ENCODE measurements at regions not wholly inside any gene's neighbourhood (a gene's known extent, or its start where the extent isn't known, plus 50 kb on each side); places are given as distances from the start of the nearest gene placed in this dataset.
"Not testable (repeated sequence)": the region's sequence is repeated elsewhere in the genome, so short reads cannot be mapped to it uniquely, and the experiment has no call there.

- no peak for ATAC-seq
Measured at GRCh38 chr10:120186506-120186905, 270.5 kb upstream of the PLPP4 start.

GRCh38 chr10:120187168-120187567 is 269.9 kb upstream of the PLPP4 start:
- H3K4me1 Mint-ChIP-seq; H3K27ac Mint-ChIP-seq; ATAC-seq; POLR2A ChIA-PET; CTCF ChIA-PET; H3K36me3 Mint-ChIP-seq; DNase-seq (ENCODE audit: low spot score); H3K9me3 Mint-ChIP-seq; H3K27me3 Mint-ChIP-seq (ENCODE audit: low read depth); H3K4me3 Mint-ChIP-seq: not testable (repeated sequence)

More at GRCh38 chr10:120186506-120186905, 270.5 kb upstream of the PLPP4 start:
- Mint-ChIP-seq H3K27me3 (ENCODE audit: low read depth) (no peaks in the 10 kb centered on the region), H3K36me3 (no peaks in the 10 kb centered on the region), H3K9me3 (peaks cover 3% of the 10 kb centered on the region; the same call in 1 of the 2 replicates), H3K4me1 (peaks cover under 1% of the 10 kb centered on the region), H3K27ac (no peak overlapping the region), H3K4me3 (no peak overlapping the region)
- ChIA-PET POLR2A (no interaction called here), CTCF (no interaction called here)
- no peak for DNase-seq (ENCODE audit: low spot score)
- TF ChIP-seq ATF3 (CRISPR knock-in tag; conservative IDR thresholded peaks at IDR 0.05) (no peak), FOXP4 (CRISPR knock-in tag; IDR thresholded peaks at IDR 0.05) (no peak), E2F4 (CRISPR knock-in tag; IDR thresholded peaks at IDR 0.05; ENCODE audit: borderline replicate concordance, low read depth) (no peak), CBFB (CRISPR knock-in tag; IDR thresholded peaks at IDR 0.05; ENCODE audit: low read depth) (no peak), AR (CRISPR knock-in tag; IDR thresholded peaks at IDR 0.05) (no peak), HMGXB4 (CRISPR knock-in tag; IDR thresholded peaks at IDR 0.05) (no peak), ZMAT4 (CRISPR knock-in tag; IDR thresholded peaks at IDR 0.05) (no peak), E2F1 (CRISPR knock-in tag; IDR thresholded peaks at IDR 0.05) (no peak), FOXP1 (CRISPR knock-in tag; IDR thresholded peaks at IDR 0.05; ENCODE audit: borderline replicate concordance) (no peak), ZBTB43 (CRISPR knock-in tag; IDR thresholded peaks at IDR 0.05) (no peak)
